ENCODE measurements at regions not wholly inside any gene's neighbourhood (a gene's known extent, or its start where the extent isn't known, plus 50 kb on each side); places are given as distances from the start of the nearest gene placed in this dataset.

GRCh38 chr17:6893382-6894205, 62.1 kb upstream of the TEKT1 start:
- no peak for TF ChIP-seq CEBPB (IDR thresholded peaks at IDR 0.05)

DNA sequence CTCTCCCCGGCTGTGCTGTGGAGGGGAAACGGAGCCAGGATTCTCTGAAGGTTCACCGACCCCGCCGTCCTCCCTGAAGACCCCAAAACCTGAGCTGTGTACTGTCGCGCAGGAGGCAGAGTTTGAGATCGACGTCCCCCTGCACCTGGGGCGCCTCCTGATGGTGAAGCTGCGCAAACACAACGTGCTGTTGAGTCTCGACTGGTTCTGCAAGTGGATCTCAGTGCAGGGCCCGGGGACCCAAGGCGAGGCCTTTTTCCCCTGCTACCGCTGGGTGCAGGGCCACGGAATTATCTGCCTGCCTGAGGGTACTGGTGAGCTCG, 62.6 kb upstream of the TEKT1 start:
- TF ChIP-seq ZBTB7A (IDR thresholded peaks at IDR 0.05; ENCODE audit: low read depth) (no peak), EP300 (IDR thresholded peaks at IDR 0.05; ENCODE audit: borderline replicate concordance) (no peak), CEBPB (IDR thresholded peaks at IDR 0.05) (no peak), RAD21 (IDR thresholded peaks at IDR 0.05; ENCODE audit: low read depth) (peak; percentile 37; the same call in 1 of the 2 replicates)
- TF ChIP-seq, protein P1, sequence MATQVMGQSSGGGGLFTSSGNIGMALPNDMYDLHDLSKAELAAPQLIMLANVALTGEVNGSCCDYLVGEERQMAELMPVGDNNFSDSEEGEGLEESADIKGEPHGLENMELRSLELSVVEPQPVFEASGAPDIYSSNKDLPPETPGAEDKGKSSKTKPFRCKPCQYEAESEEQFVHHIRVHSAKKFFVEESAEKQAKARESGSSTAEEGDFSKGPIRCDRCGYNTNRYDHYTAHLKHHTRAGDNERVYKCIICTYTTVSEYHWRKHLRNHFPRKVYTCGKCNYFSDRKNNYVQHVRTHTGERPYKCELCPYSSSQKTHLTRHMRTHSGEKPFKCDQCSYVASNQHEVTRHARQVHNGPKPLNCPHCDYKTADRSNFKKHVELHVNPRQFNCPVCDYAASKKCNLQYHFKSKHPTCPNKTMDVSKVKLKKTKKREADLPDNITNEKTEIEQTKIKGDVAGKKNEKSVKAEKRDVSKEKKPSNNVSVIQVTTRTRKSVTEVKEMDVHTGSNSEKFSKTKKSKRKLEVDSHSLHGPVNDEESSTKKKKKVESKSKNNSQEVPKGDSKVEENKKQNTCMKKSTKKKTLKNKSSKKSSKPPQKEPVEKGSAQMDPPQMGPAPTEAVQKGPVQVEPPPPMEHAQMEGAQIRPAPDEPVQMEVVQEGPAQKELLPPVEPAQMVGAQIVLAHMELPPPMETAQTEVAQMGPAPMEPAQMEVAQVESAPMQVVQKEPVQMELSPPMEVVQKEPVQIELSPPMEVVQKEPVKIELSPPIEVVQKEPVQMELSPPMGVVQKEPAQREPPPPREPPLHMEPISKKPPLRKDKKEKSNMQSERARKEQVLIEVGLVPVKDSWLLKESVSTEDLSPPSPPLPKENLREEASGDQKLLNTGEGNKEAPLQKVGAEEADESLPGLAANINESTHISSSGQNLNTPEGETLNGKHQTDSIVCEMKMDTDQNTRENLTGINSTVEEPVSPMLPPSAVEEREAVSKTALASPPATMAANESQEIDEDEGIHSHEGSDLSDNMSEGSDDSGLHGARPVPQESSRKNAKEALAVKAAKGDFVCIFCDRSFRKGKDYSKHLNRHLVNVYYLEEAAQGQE (IDR thresholded peaks at IDR 0.05; ENCODE audit: low read depth): no peak

DNA sequence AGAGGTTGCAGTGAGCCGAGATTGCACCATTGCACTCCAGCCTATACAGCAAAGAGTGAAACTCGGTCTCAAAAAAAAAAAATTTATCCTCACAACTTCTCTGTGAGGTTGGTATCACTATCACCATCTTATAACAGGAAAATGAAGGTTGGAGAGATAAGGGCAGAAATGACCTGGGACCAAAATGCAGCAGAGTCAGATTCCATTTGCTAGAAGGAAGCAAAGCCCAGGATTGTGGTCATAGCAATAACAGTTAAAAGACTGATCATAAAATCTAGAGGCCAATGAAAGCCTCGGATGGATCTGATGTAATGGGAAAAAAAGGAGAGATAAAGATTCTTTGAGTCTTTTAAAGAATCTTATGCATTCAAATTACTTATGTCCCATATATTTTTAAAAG, 69.6 kb upstream of the TEKT1 start:
- TF ChIP-seq FOXM1 (IDR thresholded peaks at IDR 0.05; ENCODE audit: borderline replicate concordance, low read depth) (no peak), USF1 (IDR thresholded peaks at IDR 0.05) (no peak), TAF1 (IDR thresholded peaks at IDR 0.05; ENCODE audit: low read depth) (no peak), NFIC (IDR thresholded peaks at IDR 0.05) (no peak), ZBTB7A (IDR thresholded peaks at IDR 0.05; ENCODE audit: low read depth) (no peak), RAD21 (IDR thresholded peaks at IDR 0.05; ENCODE audit: low read depth) (no peak), CREB1 (IDR thresholded peaks at IDR 0.05; ENCODE audit: low read depth) (no peak), YY1 (IDR thresholded peaks at IDR 0.05; ENCODE audit: low read depth) (no peak), EP300 (IDR thresholded peaks at IDR 0.05; ENCODE audit: borderline replicate concordance) (no peak)
- TF ChIP-seq, protein P1 (IDR thresholded peaks at IDR 0.05; ENCODE audit: low read depth): no peak
- TF ChIP-seq, protein P2, sequence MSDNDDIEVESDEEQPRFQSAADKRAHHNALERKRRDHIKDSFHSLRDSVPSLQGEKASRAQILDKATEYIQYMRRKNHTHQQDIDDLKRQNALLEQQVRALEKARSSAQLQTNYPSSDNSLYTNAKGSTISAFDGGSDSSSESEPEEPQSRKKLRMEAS (IDR thresholded peaks at IDR 0.05): no peak

DNA sequence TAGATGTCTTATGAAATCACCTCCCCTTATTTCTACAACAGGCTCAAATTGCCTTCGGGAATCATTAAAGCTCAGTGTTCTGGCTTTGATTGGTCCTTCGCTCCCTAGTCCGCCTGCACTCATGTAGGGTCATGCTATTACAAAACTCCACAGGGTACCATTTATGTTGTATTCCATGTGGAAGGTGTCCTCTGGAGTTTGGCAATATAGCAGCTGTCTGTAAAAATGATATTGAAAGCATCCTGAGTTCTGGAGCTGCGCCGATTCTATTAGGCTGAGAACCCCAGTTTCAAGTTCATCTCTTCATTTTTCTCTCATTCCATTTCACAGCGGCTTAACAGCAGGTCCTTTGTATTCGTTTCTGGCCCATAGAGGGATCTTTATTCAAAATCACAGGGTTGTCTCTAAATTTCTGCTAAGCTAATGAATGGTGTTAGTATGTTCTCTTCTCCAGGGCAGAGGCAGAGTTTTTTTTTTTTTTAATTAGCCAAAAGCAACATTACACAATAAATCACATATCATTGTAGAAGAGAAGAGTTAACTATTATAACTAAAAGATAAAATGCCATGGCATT, 71.9 kb upstream of the TEKT1 start:
- TF ChIP-seq RAD21 (IDR thresholded peaks at IDR 0.05; ENCODE audit: low read depth) (no peak), YY1 (IDR thresholded peaks at IDR 0.05; ENCODE audit: low read depth) (no peak), EGR1 (IDR thresholded peaks at IDR 0.05) (no peak), FOXM1 (IDR thresholded peaks at IDR 0.05; ENCODE audit: borderline replicate concordance, low read depth) (no peak), CEBPB (IDR thresholded peaks at IDR 0.05) (no peak), NFIC (IDR thresholded peaks at IDR 0.05) (no peak), ZBTB7A (IDR thresholded peaks at IDR 0.05; ENCODE audit: low read depth) (no peak)

DNA sequence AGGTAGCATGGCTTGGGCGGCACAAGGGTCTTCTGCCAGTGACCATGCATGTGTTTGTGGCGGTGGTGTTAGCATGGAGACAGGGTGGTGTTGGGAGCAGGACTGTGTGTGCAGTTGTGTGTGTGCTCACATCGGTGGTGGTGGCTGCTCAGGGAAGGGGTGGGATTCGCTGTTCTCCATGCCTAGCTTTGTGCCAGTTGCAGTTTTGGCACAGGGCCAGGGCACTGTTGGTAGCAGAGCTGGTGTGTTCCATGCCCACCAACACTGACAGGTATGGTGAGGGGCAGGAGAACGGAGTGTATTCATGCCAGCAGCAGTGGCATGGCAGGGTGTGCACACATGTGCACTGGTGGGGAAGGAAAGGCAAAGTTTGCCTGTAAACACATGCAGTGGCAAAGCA, 77.3 kb upstream of the TEKT1 start:
- TF ChIP-seq TEAD4 (IDR thresholded peaks at IDR 0.05): no peak
- TF ChIP-seq NFIC (IDR thresholded peaks at IDR 0.05): peak; percentile 59; the same call in 1 of the 2 replicates

DNA sequence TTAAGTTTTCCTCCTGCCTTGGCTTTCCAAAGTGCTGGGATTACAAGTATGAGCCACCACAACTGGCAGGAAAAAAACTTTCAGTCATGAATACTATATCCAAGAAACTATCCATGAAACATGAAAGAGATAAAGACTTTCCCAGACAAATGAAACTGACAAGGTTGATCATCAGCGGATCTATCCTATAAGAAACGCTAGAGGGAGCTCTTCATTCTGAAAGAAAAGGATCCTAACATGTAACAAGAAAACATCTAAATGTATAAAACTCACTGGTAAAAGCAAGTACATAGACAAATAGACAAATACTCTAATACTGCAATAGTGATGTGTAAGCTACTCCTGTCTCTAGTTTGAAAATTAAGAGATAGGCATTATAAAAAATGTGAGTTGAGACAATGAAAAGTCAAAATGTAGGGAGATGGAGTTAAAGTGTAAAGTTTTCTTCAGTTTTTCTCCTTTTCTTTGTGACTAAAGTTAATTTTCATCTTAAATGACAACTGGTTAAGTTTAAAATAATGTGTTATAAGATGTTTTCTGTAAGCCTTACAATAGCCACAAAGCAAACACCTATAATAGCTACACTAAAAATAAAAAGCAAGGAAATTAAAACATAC, 79.6 kb upstream of the TEKT1 start:
- TF ChIP-seq CEBPB (IDR thresholded peaks at IDR 0.05) (no peak), RAD21 (IDR thresholded peaks at IDR 0.05; ENCODE audit: low read depth) (peak; percentile 47)

GRCh38 chr17:6912110-6913051, 80.9 kb upstream of the TEKT1 start:
- TF ChIP-seq, protein P1 (IDR thresholded peaks at IDR 0.05; ENCODE audit: low read depth): no peak
- TF ChIP-seq YY1 (IDR thresholded peaks at IDR 0.05; ENCODE audit: low read depth): no peak
- TF ChIP-seq FOXM1 (IDR thresholded peaks at IDR 0.05; ENCODE audit: borderline replicate concordance, low read depth): no peak
- TF ChIP-seq, protein P2 (IDR thresholded peaks at IDR 0.05): no peak
- no peak for TF ChIP-seq TCF12 (IDR thresholded peaks at IDR 0.05; ENCODE audit: low read depth)
- TF ChIP-seq EP300 (IDR thresholded peaks at IDR 0.05; ENCODE audit: borderline replicate concordance): no peak
- TF ChIP-seq ZBTB7A (IDR thresholded peaks at IDR 0.05; ENCODE audit: low read depth): no peak
- TF ChIP-seq CREB1 (IDR thresholded peaks at IDR 0.05; ENCODE audit: low read depth): no peak
- no peak for TF ChIP-seq CEBPB (IDR thresholded peaks at IDR 0.05)
- no peak for TF ChIP-seq USF1 (IDR thresholded peaks at IDR 0.05)
- no peak for TF ChIP-seq NFIC (IDR thresholded peaks at IDR 0.05)
- no peak for TF ChIP-seq EGR1 (IDR thresholded peaks at IDR 0.05)
- no peak for TF ChIP-seq RAD21 (IDR thresholded peaks at IDR 0.05; ENCODE audit: low read depth)
- no peak for TF ChIP-seq TAF1 (IDR thresholded peaks at IDR 0.05; ENCODE audit: low read depth)
- no peak for TF ChIP-seq TEAD4 (IDR thresholded peaks at IDR 0.05)

All from Ishikawa (cell line).